ENCODE measurements at regions not wholly inside any gene's neighbourhood (a gene's known extent, or its start where the extent isn't known, plus 50 kb on each side); places are given as distances from the start of the nearest gene placed in this dataset.

- DNase-seq (no peak), FAIRE-seq (no peak)
- Histone ChIP-seq H3K36me3 (ENCODE audit: control insufficient read depth in 2 of 3, insufficient read depth in 3 of 3, low read length in 3 of 3) (no peaks in the 10 kb centered on the region), H3K4me1 (ENCODE audit: control insufficient read depth in 2 of 3, insufficient read depth in 2 of 3, low read depth in 1 of 3, low read length in 3 of 3) (no peaks in the 10 kb centered on the region), H3K9ac (ENCODE audit: low read length in 3 of 3) (no peak overlapping the region), H3K9me3 (ENCODE audit: control insufficient read depth in 2 of 3, insufficient read depth in 1 of 3, low read length in 3 of 3) (peaks cover 0 to 2% (median 0%) of the 10 kb centered on the region in 3 donors), H3K4me3 (ENCODE audit: low read length in 3 of 3) (no peak overlapping the region), H3K27ac (ENCODE audit: low read depth in 2 of 2, low read length in 2 of 2) (no peak overlapping the region), H3K27me3 (ENCODE audit: control insufficient read depth, insufficient read depth, low read length) (no peaks in the 10 kb centered on the region)
- no peak for TF ChIP-seq CTCF (IDR thresholded peaks at IDR 0.05; ENCODE audit: borderline replicate concordance, extremely low read depth, insufficient read depth)
- intact Hi-C loops (cut with DNase I): no loop called here
These were observed 96.3 kb downstream of the LSM5 start for GRCh38 chr7:32393861-32394260.

GRCh38 chr7:32390210-32390609, 100.0 kb downstream of the LSM5 start:
- Histone ChIP-seq H3K27me3 (ENCODE audit: control insufficient read depth, insufficient read depth, low read length) (no peaks in the 10 kb centered on the region), H3K4me1 (ENCODE audit: control insufficient read depth in 2 of 3, insufficient read depth in 2 of 3, low read depth in 1 of 3, low read length in 3 of 3) (no peaks in the 10 kb centered on the region), H3K9ac (ENCODE audit: low read length in 3 of 3) (no peak overlapping the region), H3K9me3 (ENCODE audit: control insufficient read depth in 2 of 3, insufficient read depth in 1 of 3, low read length in 3 of 3) (peaks cover 0 to 2% (median 0%) of the 10 kb centered on the region in 3 donors), H3K4me3 (ENCODE audit: low read length in 3 of 3) (no peak overlapping the region), H3K36me3 (ENCODE audit: control insufficient read depth in 2 of 3, insufficient read depth in 3 of 3, low read length in 3 of 3) (no peaks in the 10 kb centered on the region), H3K27ac (ENCODE audit: low read depth in 2 of 2, low read length in 2 of 2) (no peak overlapping the region)
- no peak for DNase-seq
- no peak for FAIRE-seq
- intact Hi-C loops (cut with DNase I): no loop called here
- TF ChIP-seq CTCF (IDR thresholded peaks at IDR 0.05; ENCODE audit: borderline replicate concordance, extremely low read depth, insufficient read depth): no peak

GRCh38 chr7:32385316-32385956, 104.7 kb downstream of the LSM5 start:
- Histone ChIP-seq H3K27me3 (ENCODE audit: control insufficient read depth, insufficient read depth, low read length) (no peaks in the 10 kb centered on the region), H3K9ac (ENCODE audit: low read length in 3 of 3) (no peak overlapping the region), H3K9me3 (ENCODE audit: control insufficient read depth in 2 of 3, insufficient read depth in 1 of 3, low read length in 3 of 3) (no peaks in the 10 kb centered on the region), H3K36me3 (ENCODE audit: control insufficient read depth in 2 of 3, insufficient read depth in 3 of 3, low read length in 3 of 3) (no peaks in the 10 kb centered on the region), H3K4me3 (ENCODE audit: low read length in 3 of 3) (no peak overlapping the region), H3K27ac (ENCODE audit: low read depth in 2 of 2, low read length in 2 of 2) (no peak overlapping the region), H3K4me1 (ENCODE audit: control insufficient read depth in 2 of 3, insufficient read depth in 2 of 3, low read depth in 1 of 3, low read length in 3 of 3) (no peaks in the 10 kb centered on the region)
- TF ChIP-seq CTCF (IDR thresholded peaks at IDR 0.05; ENCODE audit: borderline replicate concordance, extremely low read depth, insufficient read depth): no peak
- intact Hi-C loops (cut with DNase I): no loop called here
- DNase-seq: no peak
- FAIRE-seq: no peak
